HG02970 (cell line): ENCODE measurements at regions not wholly inside any gene's neighbourhood (a gene's known extent, or its start where the extent isn't known, plus 50 kb on each side); places are given as distances from the start of the nearest gene placed in this dataset.
"Not testable (repeated sequence)": the region's sequence is repeated elsewhere in the genome, so short reads cannot be mapped to it uniquely, and the experiment has no call there.

Experiments
- ATAC-seq: cut with Tn5 transposase; IDR thresholded peaks from one replicate; pipeline ENCODE4 v1.9.1; 2021; ENCODE audit warnings: mild to moderate bottlenecking, moderate library complexity, moderate number of reproducible peaks; ENCODE audit not compliant: unreplicated experiment, low FRiP score

DNA sequence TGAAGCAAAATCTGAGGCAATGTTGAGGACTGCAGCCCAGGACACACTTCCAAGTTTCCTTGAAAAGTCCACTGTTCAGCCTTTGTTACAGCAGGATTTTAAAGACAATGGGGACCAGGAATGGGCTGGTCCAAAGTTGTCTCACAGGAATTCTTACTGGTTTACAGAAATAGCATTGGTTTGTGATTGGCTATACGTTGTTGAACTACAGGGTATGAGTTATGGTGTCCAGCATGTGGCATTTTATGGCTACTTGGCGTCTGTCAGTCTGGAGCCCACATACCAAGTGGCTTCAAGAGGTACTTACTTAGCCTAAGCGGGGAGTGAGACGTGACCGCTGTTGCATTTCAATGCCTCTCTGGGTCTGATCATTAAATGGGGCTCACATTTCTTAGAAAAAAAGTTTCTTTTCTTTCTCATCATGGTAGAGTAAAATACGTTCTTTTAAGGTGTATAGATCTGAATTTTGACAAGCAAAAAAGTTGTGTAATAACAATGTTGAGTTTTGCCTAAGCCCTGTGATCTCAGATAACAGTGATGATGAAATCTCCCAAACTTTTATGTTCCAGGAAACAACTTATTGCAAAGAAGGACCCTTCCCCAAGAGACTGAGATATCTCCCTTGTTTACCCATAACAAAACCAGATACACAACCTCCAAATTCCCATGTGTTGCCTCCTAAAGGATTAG lies 100.0 kb upstream of the TRIM24 start:
- ATAC-seq: no peak

GRCh38 chr7:138363721-138364120 lies 96.3 kb upstream of the TRIM24 start:
- ATAC-seq: no peak

- ATAC-seq: not testable (repeated sequence)
Measured at GRCh38 chr7:138366137-138366536, 93.9 kb upstream of the TRIM24 start.

GRCh38 chr7:138366676-138367075 lies 93.4 kb upstream of the TRIM24 start:
- ATAC-seq: not testable (repeated sequence)

- ATAC-seq: no peak
Measured at GRCh38 chr7:138369797-138370196, 90.3 kb upstream of the TRIM24 start.

DNA sequence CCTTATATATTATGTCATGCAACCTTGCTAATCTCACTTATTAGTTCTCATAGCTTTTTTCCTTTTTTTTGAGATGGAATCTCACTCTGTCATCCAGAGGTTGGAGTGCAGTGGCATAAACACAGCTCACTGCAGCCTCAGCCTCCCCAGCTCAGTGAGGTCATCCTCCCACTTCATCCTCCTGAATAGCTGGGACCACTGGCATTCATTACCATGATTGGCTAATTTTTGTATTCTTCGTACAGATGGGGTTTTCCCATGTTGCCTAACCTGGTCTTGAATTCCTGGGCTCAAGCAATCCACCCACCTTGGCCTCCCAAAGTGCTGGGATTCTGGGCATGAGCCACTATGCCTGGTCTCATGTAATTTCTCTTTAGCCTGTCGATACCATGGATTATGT lies 89.1 kb upstream of the TRIM24 start:
- ATAC-seq: no peak

DNA sequence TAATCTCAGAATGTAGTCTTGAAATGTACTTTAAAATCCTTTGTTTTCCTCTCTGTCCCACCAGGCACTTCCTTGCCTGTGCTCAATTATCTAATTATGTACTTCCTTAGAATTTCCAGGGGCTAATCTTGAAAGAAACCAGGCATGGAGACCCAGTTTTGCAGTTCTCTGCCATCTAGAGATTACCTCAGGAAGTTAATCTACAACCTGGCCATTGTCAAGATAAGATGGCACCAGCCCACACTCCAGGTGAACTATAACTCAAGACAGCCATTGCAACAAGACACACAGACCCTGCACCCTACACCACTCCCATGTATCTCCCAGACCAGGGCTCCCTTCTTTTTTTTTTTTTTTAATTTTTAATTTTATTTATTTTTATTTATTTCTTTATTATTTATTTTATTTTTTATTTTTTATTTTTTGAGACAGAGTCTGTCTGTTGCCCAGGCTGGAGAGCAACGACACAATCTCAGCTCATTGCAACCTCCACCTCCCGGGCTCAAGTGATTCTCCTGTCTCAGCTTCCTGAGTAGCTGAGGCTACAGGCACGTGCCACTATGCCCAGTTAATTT lies 85.9 kb upstream of the TRIM24 start:
- ATAC-seq: no peak

- no peak for ATAC-seq
Measured at GRCh38 chr7:138377306-138377705, 82.8 kb upstream of the TRIM24 start.

DNA sequence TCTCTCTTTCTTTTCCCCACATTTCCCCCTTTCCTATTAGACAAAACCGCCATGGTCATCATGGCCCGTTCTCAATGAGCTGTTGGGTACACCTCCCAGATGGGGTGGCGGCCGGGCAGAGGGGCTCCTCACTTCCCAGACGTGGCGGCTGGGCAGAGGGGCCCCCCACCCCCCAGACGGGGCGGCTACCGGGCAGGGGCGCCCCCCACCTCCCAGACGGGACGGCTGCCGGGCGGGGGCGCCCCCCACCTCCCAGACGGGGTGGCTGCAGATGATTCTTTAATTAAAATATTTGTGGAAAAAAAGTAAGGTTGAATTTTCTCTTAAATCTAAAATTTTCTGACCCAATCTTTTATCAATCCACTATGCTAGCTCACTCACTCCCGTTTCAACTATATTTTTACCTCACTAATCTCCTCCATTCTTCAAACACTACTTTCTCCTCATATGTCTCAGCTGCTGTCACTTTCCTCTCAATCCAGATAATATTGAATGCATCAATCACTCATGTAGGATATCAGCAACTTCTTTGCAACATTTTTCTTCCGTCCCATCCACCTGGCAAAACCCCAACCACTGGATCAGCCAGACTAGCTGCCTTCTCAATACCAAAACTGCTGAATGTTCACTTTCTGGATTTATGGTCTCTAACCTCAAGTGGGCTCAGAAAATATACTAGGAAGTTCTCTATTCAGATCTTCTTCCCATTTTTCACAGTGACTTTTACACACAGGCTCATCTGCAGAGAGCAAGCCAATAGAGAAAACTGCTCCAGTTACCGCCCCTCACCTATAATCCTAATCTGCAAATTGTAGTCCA lies 81.1 kb upstream of the TRIM24 start:
- no peak for ATAC-seq

DNA sequence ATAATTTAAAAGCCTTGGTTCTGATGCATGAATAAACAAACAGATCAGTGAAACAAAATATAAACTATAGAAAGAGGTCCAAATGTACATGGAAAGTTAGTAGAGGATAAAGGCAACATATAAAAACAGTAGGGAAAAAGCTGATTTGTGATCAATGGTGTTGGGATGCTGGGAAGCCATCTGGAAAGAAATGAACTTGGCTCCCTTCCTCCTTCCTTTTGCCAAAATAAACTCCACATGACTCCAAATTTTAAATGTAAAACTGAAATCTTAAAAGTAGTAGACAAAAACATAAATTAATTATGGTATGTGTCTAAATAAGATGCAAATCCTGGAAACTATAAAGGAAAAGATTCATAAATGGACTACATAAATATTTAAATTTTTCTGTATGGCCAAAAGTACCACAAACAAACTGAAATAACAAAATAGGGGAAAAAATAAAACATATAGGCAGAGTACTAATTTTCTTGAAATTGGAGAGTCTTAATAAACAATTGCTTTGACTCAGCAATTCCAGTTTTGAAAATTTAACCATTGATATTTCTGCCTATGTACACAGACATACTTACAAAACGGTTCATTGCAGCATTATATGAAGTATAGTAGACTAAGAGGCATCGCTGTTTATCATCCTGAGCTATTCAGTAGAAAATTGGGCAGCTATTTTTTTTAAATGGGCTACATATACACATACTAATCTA lies 77.0 kb upstream of the TRIM24 start:
- ATAC-seq: no peak

GRCh38 chr7:138386821-138387220 lies 73.2 kb upstream of the TRIM24 start:
- ATAC-seq: no peak

- no peak for ATAC-seq
Measured at GRCh38 chr7:138387755-138388475, 72.1 kb upstream of the TRIM24 start.

DNA sequence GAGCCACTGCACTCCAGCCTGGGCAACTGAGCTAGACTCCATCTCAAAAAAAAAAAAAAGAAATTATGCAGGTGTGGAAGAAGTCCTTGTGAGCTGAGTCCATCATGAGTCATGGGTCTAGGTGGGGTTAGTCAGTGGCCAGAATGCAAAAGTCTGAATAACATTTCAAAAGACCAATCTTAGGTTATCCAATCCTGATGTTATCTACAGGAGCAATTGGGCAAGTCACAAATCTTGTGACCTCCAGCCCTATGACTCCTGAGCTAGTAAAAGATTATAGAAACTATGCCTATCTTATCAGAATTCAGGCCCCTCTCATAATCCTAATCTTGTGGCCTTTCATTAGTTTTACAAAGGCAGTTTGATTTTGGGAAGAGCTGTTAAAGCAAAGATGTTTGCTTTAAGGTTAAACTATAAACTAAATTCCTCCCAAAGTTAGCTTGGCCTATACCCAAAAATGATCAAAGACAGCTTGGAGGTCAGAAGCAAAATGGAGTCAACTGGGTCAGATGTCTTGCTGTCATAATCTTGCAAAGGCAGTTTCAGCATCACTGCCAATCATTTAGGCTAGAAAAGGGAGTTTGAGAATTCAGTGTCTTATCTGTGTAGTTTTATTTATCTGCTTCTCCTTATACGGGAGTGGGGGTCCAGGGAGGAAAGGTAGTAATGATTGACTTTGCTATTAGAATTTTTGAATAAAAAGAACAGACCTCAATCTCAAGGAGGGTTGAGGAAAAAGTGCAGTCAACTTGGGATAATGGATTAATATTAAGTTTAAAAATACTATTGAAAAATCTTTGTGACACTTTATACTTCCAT lies 71.2 kb upstream of the TRIM24 start:
- ATAC-seq: no peak

DNA sequence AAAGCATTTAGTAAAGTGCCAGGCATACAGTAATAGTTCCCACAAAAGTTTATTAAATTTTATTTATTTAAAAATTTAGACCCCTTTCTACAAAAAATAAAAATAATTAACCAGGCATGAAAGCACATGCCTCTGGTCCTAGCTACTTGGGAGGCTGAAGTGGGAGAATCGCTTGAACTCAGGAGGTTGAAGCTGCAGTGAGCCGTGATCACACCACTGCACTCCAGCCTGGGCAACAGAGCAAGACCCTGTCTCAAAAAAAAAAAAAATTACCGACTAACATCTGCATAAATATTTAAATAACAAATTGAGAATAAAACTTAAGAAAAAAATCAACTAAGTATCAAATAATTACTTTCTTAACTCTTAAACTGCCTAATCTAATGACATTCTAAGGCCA lies 64.3 kb upstream of the TRIM24 start:
- no peak for ATAC-seq

- ATAC-seq: peak; percentile 95
Measured at GRCh38 chr7:138396251-138397070, 63.6 kb upstream of the TRIM24 start.

- ATAC-seq: not testable (repeated sequence)
Measured at GRCh38 chr7:138397071-138397433, 63.0 kb upstream of the TRIM24 start.

GRCh38 chr7:138398857-138399256 lies 61.2 kb upstream of the TRIM24 start:
- no peak for ATAC-seq

DNA sequence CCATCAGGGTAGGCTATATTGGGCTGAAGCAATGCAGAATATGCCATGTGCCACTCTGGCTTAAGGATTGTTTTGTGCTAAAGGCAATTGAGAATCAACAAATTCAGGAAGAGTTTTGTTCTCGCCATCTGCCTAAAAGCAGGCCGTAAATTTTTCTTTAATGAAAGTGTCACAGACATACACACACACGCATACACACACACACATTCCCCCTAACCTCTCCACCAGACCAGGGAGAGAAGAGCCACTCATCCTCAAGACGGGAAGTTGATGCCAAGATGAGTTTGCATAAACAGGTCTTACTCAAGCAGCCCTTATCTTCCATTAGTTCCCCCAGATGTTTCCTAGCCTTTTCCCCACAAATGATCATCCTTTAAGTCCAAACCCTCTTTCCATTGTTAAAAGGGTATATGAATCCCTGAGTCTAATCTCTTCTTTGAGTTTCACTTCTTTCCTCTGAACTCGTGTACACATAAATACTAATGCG lies 59.6 kb upstream of the TRIM24 start:
- ATAC-seq: no peak

- no peak for ATAC-seq
Measured at GRCh38 chr7:138402749-138403148, 57.3 kb upstream of the TRIM24 start.
